ENCODE measurements at regions not wholly inside any gene's neighbourhood (a gene's known extent, or its start where the extent isn't known, plus 50 kb on each side); places are given as distances from the start of the nearest gene placed in this dataset.

- TF ChIP-seq CTCF (conservative IDR thresholded peaks at IDR 0.05) (no peak), EZH2 (IDR thresholded peaks at IDR 0.05; ENCODE audit: low read depth) (no peak)
These were observed 220.0 kb upstream of the UMPS start for GRCh38 chr3:124510290-124510689.
